ENCODE measurements at regions not wholly inside any gene's neighbourhood (a gene's known extent, or its start where the extent isn't known, plus 50 kb on each side); places are given as distances from the start of the nearest gene placed in this dataset.

DNA sequence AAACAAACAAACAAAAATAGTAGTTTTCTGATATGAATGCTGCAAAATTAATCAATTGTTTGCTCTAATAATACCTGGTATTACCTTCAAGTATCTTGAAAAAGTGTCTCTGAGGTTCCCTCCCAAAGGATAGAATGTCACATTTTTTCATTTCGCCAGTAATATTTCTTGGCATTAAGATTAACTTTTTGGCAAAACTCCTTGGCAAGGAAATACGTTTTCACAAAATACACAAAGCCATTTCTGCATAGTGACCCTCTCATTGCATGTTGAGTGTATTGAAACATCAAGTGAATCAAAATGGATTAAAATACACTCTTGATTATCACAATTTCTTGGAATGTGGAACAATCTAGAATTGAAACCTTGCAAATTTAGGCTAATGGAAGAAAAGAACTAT lies 230.5 kb downstream of the ATPSCKMT start:
- TF ChIP-seq, protein P1, sequence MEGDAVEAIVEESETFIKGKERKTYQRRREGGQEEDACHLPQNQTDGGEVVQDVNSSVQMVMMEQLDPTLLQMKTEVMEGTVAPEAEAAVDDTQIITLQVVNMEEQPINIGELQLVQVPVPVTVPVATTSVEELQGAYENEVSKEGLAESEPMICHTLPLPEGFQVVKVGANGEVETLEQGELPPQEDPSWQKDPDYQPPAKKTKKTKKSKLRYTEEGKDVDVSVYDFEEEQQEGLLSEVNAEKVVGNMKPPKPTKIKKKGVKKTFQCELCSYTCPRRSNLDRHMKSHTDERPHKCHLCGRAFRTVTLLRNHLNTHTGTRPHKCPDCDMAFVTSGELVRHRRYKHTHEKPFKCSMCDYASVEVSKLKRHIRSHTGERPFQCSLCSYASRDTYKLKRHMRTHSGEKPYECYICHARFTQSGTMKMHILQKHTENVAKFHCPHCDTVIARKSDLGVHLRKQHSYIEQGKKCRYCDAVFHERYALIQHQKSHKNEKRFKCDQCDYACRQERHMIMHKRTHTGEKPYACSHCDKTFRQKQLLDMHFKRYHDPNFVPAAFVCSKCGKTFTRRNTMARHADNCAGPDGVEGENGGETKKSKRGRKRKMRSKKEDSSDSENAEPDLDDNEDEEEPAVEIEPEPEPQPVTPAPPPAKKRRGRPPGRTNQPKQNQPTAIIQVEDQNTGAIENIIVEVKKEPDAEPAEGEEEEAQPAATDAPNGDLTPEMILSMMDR (IDR thresholded peaks at IDR 0.05): no peak
- TF ChIP-seq EZH2 (IDR thresholded peaks at IDR 0.05; ENCODE audit: borderline replicate concordance, insufficient read depth, low read depth, low read length, poor library complexity, severe bottlenecking): no peak

Data from B cell (primary cell).